Activated CD4-positive, alpha-beta T cell treated with anti-CD3 and anti-CD28 coated beads, Interleukin-2, Interleukin-4, amounts not matched to agents 100 ng/mL and 50 ng/mL, durations not matched to agents 16 hours and 8 hours (primary cell): ENCODE measurements at regions not wholly inside any gene's neighbourhood (a gene's known extent, or its start where the extent isn't known, plus 50 kb on each side); places are given as distances from the start of the nearest gene placed in this dataset.

Experiments
- DNase-seq: peaks from one replicate; pipeline ENCODE4 v3.0.0-alpha.2; 2020; ENCODE audit warnings: low spot score

DNA sequence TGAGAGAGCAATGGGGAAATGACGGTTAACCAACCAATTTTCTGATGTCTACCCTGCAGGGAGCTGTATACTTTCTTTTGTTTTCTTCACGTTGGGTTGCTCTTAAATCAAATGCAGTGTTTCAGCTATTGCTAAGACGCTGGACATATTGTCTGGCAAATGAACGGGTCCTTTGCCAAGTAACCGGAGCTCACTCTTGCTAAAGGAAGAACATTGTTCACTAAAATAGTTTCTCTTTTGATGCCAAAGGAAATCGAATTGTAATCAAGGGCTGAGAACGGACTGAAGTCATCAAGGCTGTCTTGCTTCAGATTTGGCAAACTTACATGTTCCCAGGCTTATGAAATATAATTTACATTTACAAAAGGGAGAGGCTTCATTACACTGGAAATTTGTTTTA, 142.3 kb upstream of the ARGLU1 start:
- no peak for DNase-seq

GRCh38 chr13:106709522-106709921, 141.6 kb upstream of the ARGLU1 start:
- no peak for DNase-seq

- DNase-seq: no peak
These were observed 134.6 kb upstream of the ARGLU1 start for GRCh38 chr13:106702505-106702904.

DNA sequence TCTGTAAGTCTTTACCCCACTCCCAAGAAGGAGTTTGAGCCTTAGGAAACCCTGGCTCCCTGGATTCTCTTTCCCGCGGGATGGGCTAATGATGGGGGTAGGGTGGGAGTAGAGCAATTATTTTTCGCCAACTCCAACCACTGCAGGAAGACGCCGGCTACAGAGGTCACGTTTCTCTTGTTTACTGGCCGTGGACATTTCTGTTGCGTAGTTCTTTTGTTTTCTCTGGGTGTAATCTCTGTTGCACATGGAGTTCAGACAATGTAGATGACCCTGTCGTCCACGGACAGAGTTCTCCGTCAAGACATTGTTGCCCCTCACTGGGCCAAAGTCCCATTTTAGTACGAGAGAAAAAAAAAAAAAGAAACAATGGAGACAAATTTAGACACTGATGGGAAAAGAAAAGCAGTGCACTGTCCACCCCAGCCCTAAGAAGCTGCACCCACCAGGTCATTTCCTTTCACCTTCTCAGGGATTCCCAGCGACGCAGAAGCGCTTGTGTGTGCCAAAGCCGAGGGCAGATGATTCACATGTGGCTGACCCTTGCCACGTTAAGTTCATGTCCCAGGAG, 133.9 kb upstream of the ARGLU1 start:
- no peak for DNase-seq

GRCh38 chr13:106700439-106700838, 132.5 kb upstream of the ARGLU1 start:
- DNase-seq: no peak

GRCh38 chr13:106700007-106700406, 132.1 kb upstream of the ARGLU1 start:
- no peak for DNase-seq

GRCh38 chr13:106699311-106699710, 131.4 kb upstream of the ARGLU1 start:
- DNase-seq: no peak

- no peak for DNase-seq
These were observed 128.8 kb upstream of the ARGLU1 start for GRCh38 chr13:106696719-106697118.

DNA sequence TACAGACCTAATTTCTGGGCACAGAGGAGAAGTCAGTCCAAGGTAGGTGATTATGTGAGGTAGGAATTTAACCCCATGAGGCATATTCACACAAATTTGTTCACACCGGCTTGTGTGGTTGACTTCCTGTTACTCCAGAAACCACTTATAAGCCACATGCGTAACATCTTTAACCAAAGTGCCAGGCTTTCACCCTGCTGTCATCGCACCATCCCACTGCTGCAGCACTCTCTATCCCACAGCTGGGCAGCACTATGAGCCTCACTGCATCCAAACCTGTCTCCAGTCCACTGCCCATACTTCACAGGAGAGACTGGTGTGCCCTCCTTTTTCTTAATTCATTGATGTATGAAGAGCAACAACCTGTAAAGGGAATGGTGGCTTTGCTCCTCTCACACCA, 128.2 kb upstream of the ARGLU1 start:
- DNase-seq: no peak

- DNase-seq: no peak
These were observed 127.2 kb upstream of the ARGLU1 start for GRCh38 chr13:106695139-106695538.

DNA sequence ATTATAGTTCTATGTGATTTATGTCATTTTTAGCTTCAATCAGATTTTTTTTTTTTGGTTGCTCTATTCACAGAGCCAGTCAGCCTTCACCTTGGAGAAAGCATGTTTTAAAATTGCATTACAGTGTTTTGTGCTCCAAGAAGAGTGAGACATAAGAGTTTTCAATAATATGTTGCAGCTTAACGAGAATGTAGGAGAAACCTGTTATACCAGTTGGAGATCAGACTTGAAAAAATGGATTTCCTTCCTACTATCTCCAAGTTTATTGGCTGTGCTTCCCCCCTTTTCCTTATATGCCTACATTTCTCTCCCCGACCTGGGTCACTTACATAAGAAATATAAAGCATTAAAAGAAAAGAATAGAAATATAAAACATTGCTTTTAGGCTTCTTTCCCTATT, 123.9 kb upstream of the ARGLU1 start:
- no peak for DNase-seq

DNA sequence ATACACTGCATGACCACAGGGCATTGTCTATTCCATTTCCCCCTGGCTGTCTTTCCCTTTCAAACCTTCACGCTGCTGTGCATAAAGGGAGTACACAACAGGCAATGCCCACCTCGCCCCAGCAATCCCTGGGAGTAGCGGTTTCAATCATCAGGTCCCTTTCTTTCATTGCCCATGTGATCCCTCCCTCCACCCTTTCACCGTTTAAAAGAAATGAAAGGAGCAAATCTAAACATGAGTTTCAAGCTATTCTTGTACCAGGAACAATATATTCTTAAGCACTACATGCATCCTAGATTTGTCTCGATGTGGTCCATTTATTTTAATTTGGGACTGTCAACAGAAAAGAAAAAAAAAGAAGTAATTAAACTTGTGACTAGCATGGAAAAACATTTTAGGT, 123.4 kb upstream of the ARGLU1 start:
- no peak for DNase-seq

DNA sequence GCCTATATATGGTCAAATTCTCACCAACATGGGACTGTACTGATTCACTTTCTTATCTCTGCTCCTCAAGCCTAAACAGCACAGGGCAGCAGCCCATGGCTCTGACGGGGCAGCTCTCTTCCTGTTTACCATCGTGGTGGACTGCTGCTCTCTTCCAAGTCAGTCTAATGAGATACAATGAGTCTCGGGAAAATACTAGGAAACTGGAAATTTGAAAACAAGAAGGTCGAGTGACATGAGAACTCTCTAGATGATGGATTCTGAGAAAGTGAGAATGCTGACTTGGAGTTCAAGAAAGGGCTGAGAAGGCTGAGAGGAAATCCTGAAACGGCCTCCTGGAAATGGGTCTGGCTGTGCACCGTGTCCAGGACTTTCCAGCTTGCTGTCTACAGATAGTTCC, 122.8 kb upstream of the ARGLU1 start:
- no peak for DNase-seq

GRCh38 chr13:106689906-106690305, 122.0 kb upstream of the ARGLU1 start:
- no peak for DNase-seq

DNA sequence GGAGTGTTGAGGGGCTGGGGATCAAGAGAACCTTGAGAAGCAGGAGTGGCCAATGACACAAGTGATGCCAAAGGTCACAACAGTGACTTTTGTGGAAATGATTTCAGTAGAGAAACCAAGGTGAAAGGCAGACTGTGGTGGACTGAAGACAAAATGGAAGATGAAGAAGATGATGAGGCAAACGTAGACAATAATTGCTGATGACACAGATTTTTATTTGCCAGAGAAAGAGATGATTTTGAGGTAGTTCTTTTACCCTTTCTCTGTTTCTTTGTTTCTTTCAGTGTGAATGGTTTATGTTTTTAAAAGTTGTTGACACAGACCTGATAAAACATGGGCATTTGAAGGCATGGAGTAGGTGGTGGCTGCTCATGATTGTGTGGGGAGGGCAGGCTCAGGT, 121.0 kb upstream of the ARGLU1 start:
- no peak for DNase-seq

DNA sequence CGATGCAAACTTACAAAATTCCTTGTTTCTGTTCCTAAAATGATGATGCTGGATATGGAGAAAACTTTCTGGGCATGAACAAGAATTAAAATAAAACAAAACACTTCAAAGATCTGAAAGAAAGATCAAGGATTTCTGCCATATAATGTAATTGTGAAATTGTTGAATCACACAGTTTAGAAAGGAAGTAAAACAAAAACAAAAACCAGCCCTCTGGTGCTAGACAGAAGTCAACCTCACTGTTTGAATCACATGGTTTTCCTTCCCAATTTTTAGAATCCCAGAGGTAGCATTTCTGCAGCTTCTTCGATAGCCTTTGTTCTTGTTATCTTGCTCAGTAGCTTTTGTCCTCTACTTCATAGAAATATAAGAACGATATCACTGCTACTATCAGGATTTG, 118.2 kb upstream of the ARGLU1 start:
- no peak for DNase-seq

DNA sequence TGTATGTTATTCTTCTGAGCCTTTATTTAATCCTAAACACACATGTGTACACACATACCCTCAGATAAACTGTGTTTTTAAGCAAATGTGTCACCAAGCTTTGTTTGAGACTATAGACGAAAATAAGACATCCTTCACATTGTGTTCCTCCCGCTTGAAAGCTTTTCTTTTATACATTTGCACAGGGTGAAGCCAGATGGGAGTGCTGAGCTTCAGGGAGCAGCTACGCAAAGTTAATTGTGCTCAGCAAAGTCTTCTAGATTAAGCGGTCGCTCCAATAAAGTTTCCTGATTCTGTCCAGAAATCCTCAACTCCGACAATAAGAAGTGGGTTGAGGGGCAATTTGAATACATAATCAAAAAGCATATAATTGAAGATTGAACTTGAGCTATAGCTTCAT, 117.2 kb upstream of the ARGLU1 start:
- no peak for DNase-seq

- no peak for DNase-seq
These were observed 116.0 kb upstream of the ARGLU1 start for GRCh38 chr13:106683918-106684317.

DNA sequence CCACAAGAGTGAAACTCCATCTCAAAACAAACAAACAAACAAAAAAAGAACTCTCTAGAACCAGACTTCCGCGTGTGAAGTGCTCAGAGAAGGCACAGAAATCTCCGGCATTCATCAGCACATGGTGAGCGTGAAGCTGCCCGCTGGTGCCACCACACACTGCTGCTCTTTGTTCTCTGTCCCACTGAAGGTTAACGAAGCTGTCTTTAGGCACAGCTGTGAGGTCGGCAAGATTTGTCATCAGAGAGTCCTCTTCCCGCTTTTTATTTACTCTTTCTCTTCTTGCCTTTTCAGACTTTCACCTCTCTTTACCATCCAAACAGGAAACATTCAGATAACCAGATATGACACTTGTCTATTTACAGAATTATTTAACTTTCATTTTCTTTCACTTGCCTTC, 115.2 kb upstream of the ARGLU1 start:
- no peak for DNase-seq

DNA sequence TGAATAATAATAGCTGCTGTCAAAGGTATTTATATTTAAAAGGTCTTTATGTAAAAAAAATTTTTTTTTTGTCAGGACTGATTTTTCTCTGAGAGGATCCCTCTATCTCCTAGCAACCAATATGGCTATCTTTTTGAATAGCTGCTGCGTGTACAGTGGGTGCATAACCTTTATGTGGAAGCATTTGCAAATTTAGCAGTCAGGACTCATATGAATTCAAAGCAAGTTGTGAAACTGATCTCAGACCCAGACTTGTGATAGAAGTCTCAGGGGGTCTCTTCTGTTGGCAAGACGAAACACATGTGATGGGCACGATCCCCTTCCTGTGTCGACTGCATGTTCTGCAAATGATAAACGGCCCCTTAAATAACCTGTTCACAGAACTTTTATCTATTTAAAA, 114.1 kb upstream of the ARGLU1 start:
- no peak for DNase-seq

DNA sequence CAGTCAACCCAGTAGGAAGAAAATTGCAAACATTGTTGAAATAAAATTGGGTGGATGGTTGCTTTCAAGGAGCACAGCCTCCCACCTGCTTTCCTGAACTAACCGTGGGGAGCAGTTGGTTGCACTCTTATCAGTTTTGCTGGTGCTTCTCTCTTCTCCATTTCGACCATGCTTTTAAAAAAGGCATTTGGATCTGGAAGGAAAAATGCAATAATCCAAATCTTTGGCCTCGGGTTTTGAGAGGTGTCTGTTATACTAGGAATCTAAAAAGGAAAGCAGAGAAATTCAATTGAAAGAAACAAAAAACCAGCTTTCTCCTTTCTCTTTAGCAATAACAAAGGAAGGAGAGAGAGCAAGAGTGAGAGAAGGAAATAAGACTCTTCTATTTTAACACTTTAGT, 113.6 kb upstream of the ARGLU1 start:
- DNase-seq: no peak

DNA sequence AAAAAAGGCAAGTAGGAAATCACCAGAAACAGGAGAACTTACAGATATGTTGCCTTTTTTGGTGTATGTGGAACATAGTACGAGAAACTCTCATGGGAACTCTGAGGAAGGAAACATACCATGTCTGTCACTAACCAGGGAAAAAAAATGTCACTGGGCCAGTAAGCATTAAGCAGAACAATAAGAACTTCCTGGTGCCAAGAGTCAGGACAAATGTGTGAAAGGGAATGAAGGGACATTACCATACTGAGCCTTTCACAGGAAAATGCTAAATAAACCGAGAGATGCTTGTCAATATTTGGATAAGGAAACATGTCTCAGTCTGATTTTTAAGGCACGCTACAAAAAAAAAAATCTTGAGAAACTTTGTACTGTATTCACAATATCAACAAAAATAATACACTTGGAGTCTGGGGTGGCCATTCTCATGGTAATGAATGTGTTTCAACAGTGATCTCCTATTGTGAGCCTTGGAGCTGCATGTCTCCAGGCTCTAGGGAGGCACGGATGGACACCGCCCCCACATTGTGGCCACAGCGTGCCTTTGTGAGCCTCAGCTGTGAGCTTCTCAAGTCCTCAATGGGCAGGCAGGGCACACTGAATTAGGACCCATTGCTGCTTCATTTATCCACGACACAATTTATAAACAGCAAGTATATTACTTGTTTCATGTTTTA, 113.0 kb upstream of the ARGLU1 start:
- DNase-seq: no peak

GRCh38 chr13:106678646-106679418, 110.9 kb upstream of the ARGLU1 start:
- DNase-seq: no peak

DNA sequence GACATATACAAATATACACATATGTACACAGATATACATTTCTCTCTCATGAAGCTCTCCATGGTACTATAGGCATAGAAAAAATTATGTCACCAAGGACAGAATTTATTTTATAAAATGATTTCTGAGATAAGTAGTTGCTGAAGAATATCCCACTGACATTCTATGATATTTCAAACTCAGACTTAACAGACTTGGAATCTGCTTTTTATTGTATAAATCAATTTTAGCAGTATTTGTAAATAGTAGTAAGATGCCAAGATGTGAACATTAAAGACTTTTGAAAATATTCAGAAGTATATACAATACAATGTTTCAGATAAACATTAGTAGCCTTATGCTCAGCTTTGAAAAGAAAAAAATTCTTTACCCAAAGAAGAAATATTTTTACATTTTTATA, 107.4 kb upstream of the ARGLU1 start:
- DNase-seq: no peak
